ENCODE measurements at regions not wholly inside any gene's neighbourhood (a gene's known extent, or its start where the extent isn't known, plus 50 kb on each side); places are given as distances from the start of the nearest gene placed in this dataset.
"Not testable (repeated sequence)": the region's sequence is repeated elsewhere in the genome, so short reads cannot be mapped to it uniquely, and the experiment has no call there.

DNA sequence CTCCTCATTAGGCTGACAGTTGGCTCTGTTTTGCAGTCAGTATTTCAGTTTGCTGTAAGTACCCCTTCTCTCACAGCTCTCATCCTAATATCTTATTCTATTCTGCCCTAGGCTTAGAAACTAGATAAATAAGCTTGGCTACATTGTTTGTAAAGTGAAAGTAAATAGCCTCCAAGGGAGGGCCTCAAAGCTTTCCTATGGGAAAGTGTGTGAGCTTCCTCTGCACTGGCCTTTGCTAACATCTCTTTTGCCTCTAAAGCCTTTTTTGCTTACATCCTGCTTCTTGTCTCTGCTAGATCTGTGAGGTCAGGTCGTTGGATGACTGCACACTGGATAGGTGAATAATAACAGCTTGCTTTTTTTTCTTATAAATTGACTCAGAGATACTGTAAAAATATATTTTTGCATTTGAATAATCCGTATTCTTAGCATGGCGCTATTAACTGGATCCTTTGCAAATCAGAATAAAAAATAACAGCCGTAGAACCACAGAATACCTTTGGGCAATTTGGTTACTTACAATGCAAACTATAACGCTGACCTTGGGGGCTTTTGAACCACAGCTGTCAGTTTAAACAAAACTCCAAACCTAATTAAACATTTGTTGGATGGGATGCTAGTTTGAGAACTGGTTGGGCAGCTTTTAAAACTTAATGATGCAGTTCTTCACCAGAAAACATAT is 55.1 kb downstream of the TTC6 start:
- peak; percentile 10 for DNase-seq (ENCODE audit: low spot score)

DNA sequence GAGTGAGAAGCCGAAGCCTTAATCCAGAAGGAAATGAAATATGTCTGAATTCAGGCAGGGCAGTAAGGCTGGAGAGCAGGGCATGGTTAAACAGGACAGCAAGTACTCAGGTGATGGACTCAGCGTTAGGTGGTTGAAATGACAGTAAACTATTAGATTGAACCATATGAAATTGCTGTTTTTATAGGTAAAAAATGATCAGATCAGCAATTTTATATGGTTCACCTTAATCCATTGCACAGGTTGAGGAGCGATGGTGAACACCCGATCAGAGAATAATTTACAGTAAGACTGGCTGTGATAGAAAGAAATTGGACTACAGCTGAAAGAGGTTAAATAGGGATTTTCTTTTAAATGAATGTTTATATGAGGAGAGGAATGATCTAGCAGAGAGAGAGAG is 56.6 kb downstream of the TTC6 start:
- no peak for DNase-seq (ENCODE audit: low spot score)

DNA sequence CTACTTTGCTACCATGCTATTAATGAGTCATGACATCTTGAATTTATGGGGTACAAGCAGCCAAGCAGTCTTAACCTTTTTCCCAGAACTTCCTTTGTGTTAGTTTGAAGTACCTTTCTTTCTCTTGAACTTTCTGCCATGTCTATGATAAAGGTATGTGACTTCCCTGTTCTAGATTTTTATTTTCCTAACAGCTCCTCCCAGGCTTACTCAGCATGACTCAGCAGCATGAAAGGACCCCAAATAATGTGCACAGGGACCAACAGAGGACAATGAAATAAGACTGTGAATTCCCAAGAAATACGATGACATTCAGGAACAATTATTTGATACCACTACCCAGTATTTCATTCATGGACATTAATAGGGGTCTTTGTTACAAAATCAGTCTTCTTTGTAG is 60.0 kb downstream of the TTC6 start:
- peak; percentile 36 for DNase-seq (ENCODE audit: low spot score)

DNA sequence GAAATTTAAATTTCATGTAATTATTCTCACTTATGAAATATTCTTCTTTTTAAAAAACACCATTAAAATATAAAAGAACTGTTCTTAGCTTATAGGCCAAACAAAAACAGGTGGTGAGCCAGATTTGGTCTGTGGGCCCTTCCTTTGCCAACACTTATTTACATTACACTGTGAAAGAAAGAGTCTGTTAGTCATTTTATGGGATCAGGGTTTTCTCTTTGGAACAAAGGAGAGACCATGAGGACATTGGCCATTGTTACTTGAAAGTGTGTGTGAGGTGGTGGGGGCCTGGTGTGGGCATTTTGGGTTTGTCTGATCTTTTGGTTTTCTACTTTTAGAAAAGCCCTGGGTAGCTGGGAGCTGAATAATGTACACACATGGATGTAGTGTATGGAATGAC is 62.7 kb downstream of the TTC6 start:
- DNase-seq (ENCODE audit: low spot score) = no peak

GRCh38 chr14:37663498-37663897 is 68.1 kb downstream of the TTC6 start:
- DNase-seq (ENCODE audit: low spot score) = no peak

- no peak for DNase-seq (ENCODE audit: low spot score)
These were observed 70.0 kb downstream of the TTC6 start for GRCh38 chr14:37665479-37665878.

GRCh38 chr14:37665951-37666350 is 70.5 kb downstream of the TTC6 start:
- DNase-seq (ENCODE audit: low spot score) = no peak

DNA sequence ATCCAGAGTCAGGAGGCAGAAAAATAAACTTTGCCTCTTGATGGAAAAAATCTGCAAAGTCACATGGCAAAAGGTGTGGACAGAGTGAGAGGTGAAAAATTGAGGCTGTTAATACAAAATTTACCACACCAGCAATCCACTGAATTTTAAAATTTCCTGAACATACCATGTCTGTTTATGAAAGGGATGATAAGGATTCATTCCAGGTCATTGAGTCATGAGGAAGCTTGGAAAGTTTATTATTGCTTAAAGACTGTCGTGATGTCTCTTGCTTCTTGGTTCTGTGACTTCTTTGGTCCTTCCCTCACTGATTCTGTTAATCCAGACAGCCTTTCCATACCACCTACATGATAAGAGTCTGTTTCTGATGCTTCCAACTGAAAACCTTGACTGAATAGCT is 73.2 kb downstream of the TTC6 start:
- DNase-seq (ENCODE audit: low spot score) = peak; percentile 40

- DNase-seq (ENCODE audit: low spot score) = no peak
These were observed 73.8 kb downstream of the TTC6 start for GRCh38 chr14:37669242-37669641.

DNA sequence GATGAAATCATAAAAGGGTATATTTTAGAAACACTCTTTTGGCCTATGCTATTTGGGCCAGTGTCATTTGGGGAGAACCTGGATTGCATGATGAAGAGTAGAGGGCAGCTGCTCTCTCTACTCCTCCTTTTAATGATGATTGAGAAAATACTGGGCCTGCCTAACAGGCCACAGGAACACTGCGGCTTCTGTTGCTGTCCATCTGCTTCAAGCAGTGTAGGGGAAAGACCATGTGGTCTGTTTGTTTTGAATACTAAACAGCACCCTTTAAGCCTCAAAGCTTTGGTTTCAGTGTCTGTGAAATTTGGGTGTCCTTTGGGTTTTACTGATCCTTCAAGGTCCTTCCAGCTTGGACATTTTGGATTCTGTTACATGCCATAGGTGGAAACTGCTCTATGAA is 78.0 kb downstream of the TTC6 start:
- no peak for DNase-seq (ENCODE audit: low spot score)

DNA sequence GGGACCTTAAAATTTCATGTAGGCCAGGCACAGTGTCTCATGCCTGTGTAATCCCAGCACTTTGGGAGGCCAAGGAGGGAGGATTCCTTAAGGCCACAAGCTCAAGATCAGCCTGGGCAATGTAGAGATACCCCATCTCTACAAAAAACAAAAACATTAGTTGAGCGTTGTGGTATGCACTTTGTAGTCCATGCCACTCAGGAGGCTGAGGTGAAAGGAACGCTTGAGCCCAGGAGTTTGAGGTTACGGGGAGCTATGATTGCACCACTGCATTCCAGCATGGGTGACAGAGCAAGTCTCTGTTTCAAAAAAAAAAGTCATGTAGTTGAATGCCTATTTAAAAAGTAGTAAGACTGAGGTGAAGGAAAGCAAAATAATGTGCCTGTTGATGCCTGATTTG is 83.5 kb downstream of the TTC6 start:
- DNase-seq (ENCODE audit: low spot score) = no peak

- DNase-seq (ENCODE audit: low spot score) = no peak
These were observed 86.1 kb downstream of the TTC6 start for GRCh38 chr14:37681486-37681885.

DNA sequence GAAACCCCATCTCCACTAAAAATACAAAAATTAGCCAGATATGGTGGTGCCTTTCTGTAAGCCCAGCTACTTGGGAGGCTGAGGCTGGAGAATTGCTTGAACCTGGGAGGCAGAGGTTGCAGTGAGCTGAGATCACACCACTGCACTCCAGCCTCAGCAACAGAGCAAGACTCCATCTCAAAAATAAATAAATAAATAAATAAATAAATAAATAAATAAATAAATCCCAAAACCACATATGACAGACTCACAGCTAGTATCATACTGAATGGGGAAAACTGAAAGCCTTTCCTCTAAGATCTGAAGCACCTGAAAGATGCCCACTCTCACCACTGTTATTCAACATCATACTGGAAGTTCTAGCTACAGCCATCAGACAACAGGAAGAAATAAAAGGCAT is 97.3 kb downstream of the TTC6 start:
- not testable (repeated sequence) for DNase-seq (ENCODE audit: low spot score)

GRCh38 chr14:37693420-37693819 is 98.0 kb downstream of the TTC6 start:
- DNase-seq (ENCODE audit: low spot score) = not testable (repeated sequence)

GRCh38 chr14:37695866-37696265 is 100.4 kb downstream of the TTC6 start:
- DNase-seq (ENCODE audit: low spot score) = peak; percentile 62

- peak; percentile 91 for DNase-seq (ENCODE audit: low spot score)
These were observed 102.2 kb downstream of the TTC6 start for GRCh38 chr14:37697489-37698121.

GRCh38 chr14:37698840-37699777 is 103.7 kb downstream of the TTC6 start:
- DNase-seq (ENCODE audit: low spot score) = no peak

- DNase-seq (ENCODE audit: low spot score) = no peak
These were observed 112.3 kb downstream of the TTC6 start for GRCh38 chr14:37707716-37708115.

GRCh38 chr14:37708481-37708880 is 113.1 kb downstream of the TTC6 start:
- no peak for DNase-seq (ENCODE audit: low spot score)

DNA sequence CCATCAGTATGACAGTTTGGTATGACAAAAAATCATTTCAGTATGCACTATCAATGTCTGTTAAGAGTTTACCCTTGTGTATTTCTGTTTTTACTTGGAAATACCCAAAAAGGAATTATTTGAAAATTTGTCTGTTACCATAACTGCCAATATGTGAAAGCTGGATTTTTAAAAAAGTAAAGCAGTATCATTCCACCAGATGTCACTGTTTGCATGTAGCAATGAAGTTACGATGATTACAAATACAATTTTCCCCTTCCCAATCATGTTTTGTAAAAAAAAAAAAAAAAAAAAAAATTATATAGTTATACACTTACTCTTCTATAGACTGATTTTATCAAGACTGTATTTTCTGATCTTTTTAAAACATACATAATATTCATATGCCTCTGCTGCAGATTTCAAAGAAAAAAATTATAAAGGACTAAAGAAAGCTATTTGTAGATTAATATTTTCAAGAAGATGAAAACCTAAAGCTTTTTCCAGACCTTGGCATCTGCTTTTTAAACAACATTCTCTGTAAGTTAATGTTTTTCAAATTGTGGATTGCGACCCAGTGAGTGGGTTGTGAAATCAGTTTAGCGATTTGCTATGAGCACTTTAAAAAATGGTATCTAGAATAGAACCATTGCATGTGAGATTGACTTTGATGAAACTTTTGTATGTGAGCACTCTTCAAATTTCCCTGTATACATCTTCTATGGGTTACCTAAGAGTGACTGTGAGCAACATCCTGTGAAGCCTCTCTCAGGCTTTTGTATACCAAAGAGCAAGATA is 114.2 kb downstream of the TTC6 start:
- DNase-seq (ENCODE audit: low spot score) = peak; percentile 30

GRCh38 chr14:37711356-37711830 is 116.0 kb downstream of the TTC6 start:
- DNase-seq (ENCODE audit: low spot score) = no peak
